Bronchial epithelial cell (primary cell): ENCODE measurements at regions not wholly inside any gene's neighbourhood (a gene's known extent, or its start where the extent isn't known, plus 50 kb on each side); places are given as distances from the start of the nearest gene placed in this dataset.
A peak's percentile ranks its signal among the peaks of the same experiment; 100 is the strongest.

ENCODE experiments used
- DNase-seq: peaks from one replicate; pipeline ENCODE4 v3.0.0-alpha.2; 2010; ENCODE audit warnings: low read depth
- FAIRE-seq: peaks from 2 replicates; lab custom pipeline; 2011; peaks lifted over from hg19 to GRCh38; lab: Jason Lieb, UNC
- H3K27me3 ChIP-seq: 2 replicates; pipeline ENCODE4 v1.5.1; 2011; ENCODE audit warnings: low read length; ENCODE audit not compliant: control insufficient read depth, insufficient read depth
- H3K36me3 ChIP-seq: 2 replicates; pipeline ENCODE4 v1.5.1; 2011; ENCODE audit warnings: low read length; ENCODE audit not compliant: control insufficient read depth, insufficient read depth
- H3K4me3 ChIP-seq: 2 replicates; pipeline ENCODE4 v1.5.1; 2011; ENCODE audit warnings: mild to moderate bottlenecking, low read depth, low read length, control low read depth
- TF ChIP-seq, protein P1 (sequence below): IDR thresholded peaks from 2 replicates; pipeline ENCODE4 v1.5.1; 2011; ENCODE audit warnings: mild to moderate bottlenecking, moderate library complexity, low read length, control low read depth, inconsistent platforms; ENCODE audit not compliant: insufficient read depth, severe bottlenecking

DNA sequence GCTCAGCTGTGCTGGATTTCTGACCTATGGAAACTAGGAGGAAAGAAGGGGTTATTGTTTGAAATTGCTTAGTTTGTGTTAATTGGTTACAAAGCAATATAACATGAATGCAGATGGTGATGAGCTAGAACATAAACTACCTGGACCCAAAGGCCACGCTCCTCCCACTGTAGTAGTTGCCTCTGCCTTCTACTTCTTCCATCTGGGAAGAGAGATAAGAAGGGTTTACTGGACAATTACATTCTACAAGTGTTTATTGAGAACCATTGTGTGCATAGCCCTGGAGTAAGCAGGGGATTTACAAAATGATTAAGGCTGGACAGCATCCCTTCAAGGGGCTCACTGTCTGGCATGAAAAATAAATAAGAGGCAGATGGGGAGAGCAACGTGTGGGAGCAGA lies 355.3 kb upstream of the TRPC7 start:
- no peaks in the 10 kb centered on the region for H3K27me3 ChIP-seq
- H3K36me3 ChIP-seq = no peaks in the 10 kb centered on the region
- TF ChIP-seq, protein P1, sequence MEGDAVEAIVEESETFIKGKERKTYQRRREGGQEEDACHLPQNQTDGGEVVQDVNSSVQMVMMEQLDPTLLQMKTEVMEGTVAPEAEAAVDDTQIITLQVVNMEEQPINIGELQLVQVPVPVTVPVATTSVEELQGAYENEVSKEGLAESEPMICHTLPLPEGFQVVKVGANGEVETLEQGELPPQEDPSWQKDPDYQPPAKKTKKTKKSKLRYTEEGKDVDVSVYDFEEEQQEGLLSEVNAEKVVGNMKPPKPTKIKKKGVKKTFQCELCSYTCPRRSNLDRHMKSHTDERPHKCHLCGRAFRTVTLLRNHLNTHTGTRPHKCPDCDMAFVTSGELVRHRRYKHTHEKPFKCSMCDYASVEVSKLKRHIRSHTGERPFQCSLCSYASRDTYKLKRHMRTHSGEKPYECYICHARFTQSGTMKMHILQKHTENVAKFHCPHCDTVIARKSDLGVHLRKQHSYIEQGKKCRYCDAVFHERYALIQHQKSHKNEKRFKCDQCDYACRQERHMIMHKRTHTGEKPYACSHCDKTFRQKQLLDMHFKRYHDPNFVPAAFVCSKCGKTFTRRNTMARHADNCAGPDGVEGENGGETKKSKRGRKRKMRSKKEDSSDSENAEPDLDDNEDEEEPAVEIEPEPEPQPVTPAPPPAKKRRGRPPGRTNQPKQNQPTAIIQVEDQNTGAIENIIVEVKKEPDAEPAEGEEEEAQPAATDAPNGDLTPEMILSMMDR = no peak
- H3K4me3 ChIP-seq = no peak overlapping the region
- no peak for FAIRE-seq
- DNase-seq = no peak

- no peaks in the 10 kb centered on the region for H3K27me3 ChIP-seq
- FAIRE-seq = no peak
Measured at GRCh38 chr5:136717917-136718316, 352.6 kb upstream of the TRPC7 start.

DNA sequence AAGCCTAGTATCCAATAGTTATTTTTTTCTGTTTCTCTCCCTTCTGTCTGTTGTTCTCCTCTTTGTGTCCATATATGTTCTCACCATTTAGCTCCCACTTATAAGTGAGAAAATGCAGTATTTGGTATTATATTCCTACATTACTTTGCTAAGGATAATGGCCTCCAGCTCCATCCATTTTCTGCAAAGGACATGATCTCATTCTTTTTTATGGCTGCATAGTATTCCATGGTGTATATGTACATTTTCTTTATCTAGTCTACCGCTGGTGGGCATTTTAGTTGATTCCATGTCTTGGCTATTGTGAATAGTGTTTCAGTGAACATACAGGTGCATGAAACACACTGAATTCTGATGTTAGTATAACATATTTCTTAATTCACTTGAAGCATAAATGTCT lies 348.9 kb upstream of the TRPC7 start:
- FAIRE-seq = no peak
- no peak for DNase-seq

More at GRCh38 chr5:136717917-136718316, 352.6 kb upstream of the TRPC7 start:
- TF ChIP-seq, protein P1 = no peak
- DNase-seq = no peak
- Histone ChIP-seq H3K4me3 (no peak overlapping the region), H3K36me3 (no peaks in the 10 kb centered on the region)

GRCh38 chr5:136712628-136713027 lies 347.3 kb upstream of the TRPC7 start:
- DNase-seq (no peak), FAIRE-seq (no peak)
- H3K4me3 ChIP-seq = no peak overlapping the region
- TF ChIP-seq, protein P1 = no peak
- H3K36me3 ChIP-seq = no peaks in the 10 kb centered on the region
- H3K27me3 ChIP-seq = no peaks in the 10 kb centered on the region

More for the DNA sequence above, 348.9 kb upstream of the TRPC7 start:
- TF ChIP-seq, protein P1 = no peak
- no peaks in the 10 kb centered on the region for H3K27me3 ChIP-seq
- H3K36me3 ChIP-seq = no peaks in the 10 kb centered on the region
- H3K4me3 ChIP-seq = no peak overlapping the region

- DNase-seq (no peak), FAIRE-seq (no peak)
- no peak overlapping the region for H3K4me3 ChIP-seq
- TF ChIP-seq, protein P1 = no peak
- no peaks in the 10 kb centered on the region for H3K36me3 ChIP-seq
- no peaks in the 10 kb centered on the region for H3K27me3 ChIP-seq
Measured at GRCh38 chr5:136710834-136711233, 345.5 kb upstream of the TRPC7 start.

GRCh38 chr5:136703706-136704105 lies 338.4 kb upstream of the TRPC7 start:
- no peak for FAIRE-seq
- TF ChIP-seq, protein P1 = no peak
- no peaks in the 10 kb centered on the region for H3K27me3 ChIP-seq
- H3K36me3 ChIP-seq = no peaks in the 10 kb centered on the region
- DNase-seq = peak; percentile 16
- H3K4me3 ChIP-seq = no peak overlapping the region
